ENCODE measurements at regions not wholly inside any gene's neighbourhood (a gene's known extent, or its start where the extent isn't known, plus 50 kb on each side); places are given as distances from the start of the nearest gene placed in this dataset.

- H3K4me1 ChIP-seq (ENCODE audit: low read depth, poor library complexity, severe bottlenecking): peaks cover 13% of the 10 kb centered on the region
- H3K27ac ChIP-seq: no peak overlapping the region
- no peak for TF ChIP-seq CTCF (conservative IDR thresholded peaks at IDR 0.05; ENCODE audit: low read depth, low read length)
- H3K79me2 ChIP-seq (ENCODE audit: insufficient read depth, low read depth): no peaks in the 10 kb centered on the region
- no peaks in the 10 kb centered on the region for H3K27me3 ChIP-seq (ENCODE audit: insufficient read depth, low read depth)
- no peak overlapping the region for H3K4me2 ChIP-seq
- no peaks in the 10 kb centered on the region for H4K20me1 ChIP-seq (ENCODE audit: insufficient read depth)
- no peak overlapping the region for H2AFZ ChIP-seq (ENCODE audit: low read depth)
- no peak overlapping the region for H3K9ac ChIP-seq
- no peak overlapping the region for H3K4me3 ChIP-seq (IDR thresholded peaks at IDR 0.05; ENCODE audit: insufficient read depth, low read depth, low read length)
- H3K36me3 ChIP-seq (ENCODE audit: insufficient read depth): no peaks in the 10 kb centered on the region
Measured at GRCh38 chr17:77774182-77774581, 184.3 kb upstream of the TNRC6C start.

GRCh38 chr17:77778636-77779489 is 179.6 kb upstream of the TNRC6C start:
- H3K27me3 ChIP-seq (ENCODE audit: insufficient read depth, low read depth): no peaks in the 10 kb centered on the region
- H3K27ac ChIP-seq: no peak overlapping the region
- no peak overlapping the region for H3K9ac ChIP-seq
- H3K36me3 ChIP-seq (ENCODE audit: insufficient read depth): no peaks in the 10 kb centered on the region
- H3K4me2 ChIP-seq: no peak overlapping the region
- peaks cover 5% of the 10 kb centered on the region for H3K4me1 ChIP-seq (ENCODE audit: low read depth, poor library complexity, severe bottlenecking)
- no peaks in the 10 kb centered on the region for H3K79me2 ChIP-seq (ENCODE audit: insufficient read depth, low read depth)
- no peak overlapping the region for H2AFZ ChIP-seq (ENCODE audit: low read depth)
- H4K20me1 ChIP-seq (ENCODE audit: insufficient read depth): no peaks in the 10 kb centered on the region
- no peak for TF ChIP-seq CTCF (conservative IDR thresholded peaks at IDR 0.05; ENCODE audit: low read depth, low read length)
- H3K4me3 ChIP-seq (IDR thresholded peaks at IDR 0.05; ENCODE audit: insufficient read depth, low read depth, low read length): no peak overlapping the region

- no peak for TF ChIP-seq CTCF (conservative IDR thresholded peaks at IDR 0.05; ENCODE audit: low read depth, low read length)
- Histone ChIP-seq H3K79me2 (ENCODE audit: insufficient read depth, low read depth) (no peaks in the 10 kb centered on the region), H4K20me1 (ENCODE audit: insufficient read depth) (no peaks in the 10 kb centered on the region), H3K4me3 (IDR thresholded peaks at IDR 0.05; ENCODE audit: insufficient read depth, low read depth, low read length) (no peak overlapping the region), H3K9ac (no peak overlapping the region), H3K27me3 (ENCODE audit: insufficient read depth, low read depth) (no peaks in the 10 kb centered on the region), H2AFZ (ENCODE audit: low read depth) (no peak overlapping the region), H3K36me3 (ENCODE audit: insufficient read depth) (no peaks in the 10 kb centered on the region), H3K27ac (no peak overlapping the region), H3K4me2 (no peak overlapping the region), H3K4me1 (ENCODE audit: low read depth, poor library complexity, severe bottlenecking) (peaks cover 13% of the 10 kb centered on the region)
Measured at GRCh38 chr17:77779711-77780539, 178.6 kb upstream of the TNRC6C start.

- TF ChIP-seq CTCF (conservative IDR thresholded peaks at IDR 0.05; ENCODE audit: low read depth, low read length): no peak
Measured at GRCh38 chr17:77781536-77781935, 177.0 kb upstream of the TNRC6C start.

More at GRCh38 chr17:77781536-77781935, 177.0 kb upstream of the TNRC6C start:
- Histone ChIP-seq H3K4me3 (IDR thresholded peaks at IDR 0.05; ENCODE audit: insufficient read depth, low read depth, low read length) (no peak overlapping the region), H3K9ac (no peak overlapping the region), H3K36me3 (ENCODE audit: insufficient read depth) (no peaks in the 10 kb centered on the region), H3K27me3 (ENCODE audit: insufficient read depth, low read depth) (no peaks in the 10 kb centered on the region), H4K20me1 (ENCODE audit: insufficient read depth) (no peaks in the 10 kb centered on the region), H2AFZ (ENCODE audit: low read depth) (no peak overlapping the region), H3K79me2 (ENCODE audit: insufficient read depth, low read depth) (no peaks in the 10 kb centered on the region), H3K4me1 (ENCODE audit: low read depth, poor library complexity, severe bottlenecking) (peaks cover 13% of the 10 kb centered on the region), H3K4me2 (no peak overlapping the region), H3K27ac (no peak overlapping the region)
